Adrenal gland (tissue), 9 donors: ENCODE measurements at regions not wholly inside any gene's neighbourhood (a gene's known extent, or its start where the extent isn't known, plus 50 kb on each side); places are given as distances from the start of the nearest gene placed in this dataset.

Experiments
- DNase-seq, 7 donors: peaks; one replicate each; pipeline ENCODE4 v3.0.0-alpha.2; 2019 to 2020
- H3K27ac ChIP-seq, 5 donors: fragments of 200-600 bp; sonication (generic) in 4 of 5; 1 replicate in 3 of 5; 2 replicates in 2 of 5; pipeline versions ENCODE4 v1.5.1 to v1.8.0; 2016 to 2020; ENCODE audit warnings: mild to moderate bottlenecking in 1 of 5
- H3K27me3 ChIP-seq: fragments of 200-600 bp; 2 replicates; pipeline ENCODE4 v1.8.0; 2021
- H3K36me3 ChIP-seq, 2 donors: fragments of 200-600 bp; replicated peaks in 1 of 2; 1 replicate in 1 of 2; 2 replicates in 1 of 2; pipeline versions ENCODE4 v1.5.1 to v1.8.0; 2018 to 2022
- H3K4me1 ChIP-seq, 2 donors: fragments of 200-600 bp; replicated peaks in 1 of 2; 1 replicate in 1 of 2; 2 replicates in 1 of 2; pipeline versions ENCODE4 v1.5.1 to v1.8.0; 2018 to 2021
- H3K4me3 ChIP-seq, 4 donors: fragments of 200-600 bp; sonication (generic) in 3 of 4; one replicate each; pipeline ENCODE4 v1.5.1; 2016 to 2018
- H3K9me3 ChIP-seq, 3 donors: fragments of 200-600 bp; sonication (generic) in 1 of 3; replicated peaks in 1 of 3; 1 replicate in 2 of 3; 2 replicates in 1 of 3; pipeline versions ENCODE4 v1.5.1 to v1.8.0; 2016 to 2021
- CTCF ChIP-seq, 6 experiments: fragments of 450-650 bp in 4 of 6; fragments of 200-600 bp in 2 of 6; sonication (generic) in 1 of 6; IDR thresholded peaks; 1 replicate in 5 of 6; 2 replicates in 1 of 6; pipeline versions ENCODE4 v1.5.1 to v1.8.0; 2016 to 2021; ENCODE audit warnings: antibody characterized with exemption in 6 of 6, mild to moderate bottlenecking in 2 of 6, moderate library complexity in 1 of 6
- POLR2A ChIP-seq, 2 donors: fragments of 450-650 bp; IDR thresholded peaks; one replicate each; pipeline ENCODE4 v1.6.1; 2017; ENCODE audit warnings: antibody characterized with exemption in 2 of 2, mild to moderate bottlenecking in 2 of 2, moderate library complexity in 1 of 2
- WGBS, 4 donors: extraction: QIAGEN DNeasy Blood & Tissue Kit in 2 of 4; methylation state at CpG; one replicate each; pipeline versions ENCODE4 v1.1.5 to v1.1.7; 2013 to 2017; 5-methylcytosine and 5-hydroxymethylcytosine counted together
- intact Hi-C, 2 donors: fragments of 100-400 bp; cut with DNase I; formaldehyde crosslinking; loops; one replicate each; pipeline versions ENCODE4 v1.14.1 to v1.15.0; 2022 to 2023
- donor health status: healthy with polysubstance abuse.
- donor health status: Bipolar disorder and iron deficiency.
- donor health status: DM: yes; HTN: yes; CAD: no.
- donor health status: DM: no; HTN: no; CAD: no.
- donor health status: DM: no; HTN: no; CAD: no.

DNA sequence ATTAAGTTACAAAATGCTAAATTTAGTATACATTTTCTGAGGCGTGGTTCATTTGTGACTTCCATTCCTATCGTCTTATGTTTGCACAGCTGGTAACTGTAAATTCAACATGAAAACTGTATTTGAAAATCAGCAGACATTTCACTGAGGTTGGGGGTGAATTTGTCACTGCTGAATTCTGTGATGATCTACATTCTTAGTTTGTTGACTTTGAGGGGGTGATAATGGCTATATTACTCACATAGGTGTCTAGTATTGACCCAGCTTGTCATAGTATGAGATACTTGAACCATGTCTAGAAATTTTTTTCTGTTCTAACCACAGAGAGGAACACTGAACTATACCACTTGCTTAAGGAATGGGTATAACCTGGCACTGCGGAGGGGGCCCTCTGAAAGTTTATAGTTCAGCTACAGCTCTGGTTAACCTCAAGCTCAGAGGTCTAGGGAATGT, 313.3 kb downstream of the PIK3R1 start:
- H3K27ac ChIP-seq, result no peak overlapping the region
- no peak for DNase-seq
- peaks cover 0 to 8% of the 10 kb centered on the region in 2 donors for H3K4me1 ChIP-seq
- no peaks in the 10 kb centered on the region for H3K36me3 ChIP-seq
- no peaks in the 10 kb centered on the region for H3K9me3 ChIP-seq
- intact Hi-C loops, result no loop called here
- no peak overlapping the region for H3K4me3 ChIP-seq
- WGBS, 4 donors, result 75 to 80% (median 77%) methylated on average over 3 of the region's 3 CpGs
- TF ChIP-seq CTCF (IDR thresholded peaks at IDR 0.05), result no peak
- TF ChIP-seq POLR2A (IDR thresholded peaks at IDR 0.05), result no peak
- no peaks in the 10 kb centered on the region for H3K27me3 ChIP-seq

DNA sequence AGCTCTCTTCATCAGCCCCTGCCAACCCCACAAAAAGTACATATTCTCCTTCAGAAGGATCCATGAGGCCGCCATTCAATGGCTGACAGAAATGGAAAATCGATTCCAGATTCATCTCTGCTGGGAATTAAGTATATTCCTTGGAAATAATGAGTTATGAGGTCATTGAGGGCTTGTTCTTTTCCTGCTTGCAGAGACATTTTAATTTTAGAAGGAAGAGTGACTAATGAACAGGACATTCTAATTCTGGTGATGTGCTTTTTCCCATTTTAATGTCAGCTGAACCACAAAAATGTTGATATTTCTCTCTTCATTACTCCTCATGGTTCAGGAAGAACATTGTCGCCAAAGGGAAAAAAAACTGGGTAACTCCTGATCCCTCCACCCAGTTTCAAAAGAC, 314.0 kb downstream of the PIK3R1 start:
- 68 to 73% (median 73%) methylated on average over 3 of the region's 3 CpGs for WGBS, 4 donors
- no peak for DNase-seq
- Histone ChIP-seq H3K27ac (no peak overlapping the region), H3K27me3 (no peaks in the 10 kb centered on the region), H3K4me3 (no peak overlapping the region), H3K4me1 (peaks cover 0 to 14% of the 10 kb centered on the region in 2 donors), H3K9me3 (no peaks in the 10 kb centered on the region), H3K36me3 (no peaks in the 10 kb centered on the region)
- intact Hi-C loops, result no loop called here
- TF ChIP-seq POLR2A (IDR thresholded peaks at IDR 0.05), result no peak
- TF ChIP-seq CTCF (IDR thresholded peaks at IDR 0.05), result no peak

DNA sequence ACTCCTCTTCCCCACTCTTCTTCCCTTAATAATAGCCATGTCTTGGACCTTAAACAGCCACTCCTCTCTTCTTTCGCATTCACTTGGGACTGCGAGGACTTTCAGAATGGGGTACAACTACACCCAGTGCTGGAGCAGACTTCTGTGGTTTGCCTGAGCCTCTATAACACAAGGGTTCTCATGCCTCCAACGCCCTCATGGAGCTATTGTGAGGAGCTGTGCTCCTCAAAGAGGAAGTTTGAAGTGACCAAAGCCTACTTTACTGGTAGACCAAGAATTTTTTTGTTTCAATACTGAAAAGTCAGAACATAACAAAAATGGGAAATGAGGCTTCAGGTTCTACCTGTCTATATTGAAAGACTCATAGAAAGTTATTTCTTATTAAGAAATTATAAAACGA, 316.4 kb downstream of the PIK3R1 start:
- Histone ChIP-seq H3K4me3 (no peak overlapping the region), H3K36me3 (no peaks in the 10 kb centered on the region), H3K27me3 (no peaks in the 10 kb centered on the region), H3K27ac (no peak overlapping the region), H3K4me1 (peaks cover 0 to 14% of the 10 kb centered on the region in 2 donors), H3K9me3 (no peaks in the 10 kb centered on the region)
- no peak for TF ChIP-seq CTCF (IDR thresholded peaks at IDR 0.05)
- no peak for TF ChIP-seq POLR2A (IDR thresholded peaks at IDR 0.05)
- WGBS, 4 donors, result 62 to 73% (median 64%) methylated on average over 4 of the region's 4 CpGs
- DNase-seq, result no peak
- intact Hi-C loops, result no loop called here

DNA sequence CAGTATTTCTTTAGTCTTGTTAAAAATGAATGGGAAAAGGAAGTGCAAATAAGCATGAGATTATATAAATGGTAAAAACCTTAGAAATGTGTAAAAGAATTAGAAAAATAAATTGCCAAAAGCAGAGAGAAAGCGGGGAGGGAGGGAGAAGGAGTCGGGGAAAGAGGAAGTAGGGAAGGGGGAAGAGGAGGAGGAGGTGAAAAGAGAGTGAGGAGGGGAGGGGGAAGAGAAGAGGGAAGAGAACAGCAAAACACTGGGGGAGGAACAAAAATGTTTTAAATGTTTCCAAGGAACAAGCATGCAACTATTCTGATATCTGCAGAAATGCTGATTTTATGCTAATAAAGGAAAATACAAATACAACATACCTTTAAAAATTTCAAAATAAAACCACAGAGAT, 317.5 kb downstream of the PIK3R1 start:
- WGBS, 4 donors, result 52 to 71% (median 57%) methylated on average over 2 of the region's 2 CpGs
- Histone ChIP-seq H3K9me3 (no peaks in the 10 kb centered on the region), H3K27ac (no peak overlapping the region), H3K4me3 (no peak overlapping the region), H3K27me3 (no peaks in the 10 kb centered on the region), H3K4me1 (peaks cover 0 to 14% of the 10 kb centered on the region in 2 donors), H3K36me3 (no peaks in the 10 kb centered on the region)
- intact Hi-C loops, result no loop called here
- no peak for TF ChIP-seq POLR2A (IDR thresholded peaks at IDR 0.05)
- no peak for DNase-seq

GRCh38 chr5:68533571-68534084, 318.1 kb downstream of the PIK3R1 start:
- TF ChIP-seq CTCF (IDR thresholded peaks at IDR 0.05), result no peak
- TF ChIP-seq POLR2A (IDR thresholded peaks at IDR 0.05), result no peak
- no peaks in the 10 kb centered on the region for H3K27me3 ChIP-seq
- no peaks in the 10 kb centered on the region for H3K9me3 ChIP-seq
- 51 to 63% (median 59%) methylated on average over 5 of the region's 5 CpGs for WGBS, 4 donors
- no peak for DNase-seq
- peaks cover 0 to 14% of the 10 kb centered on the region in 2 donors for H3K4me1 ChIP-seq
- intact Hi-C loops, result no loop called here
- no peak overlapping the region for H3K4me3 ChIP-seq
- no peaks in the 10 kb centered on the region for H3K36me3 ChIP-seq
- no peak overlapping the region for H3K27ac ChIP-seq
